ENCODE measurements at regions not wholly inside any gene's neighbourhood (a gene's known extent, or its start where the extent isn't known, plus 50 kb on each side); places are given as distances from the start of the nearest gene placed in this dataset.
A peak's percentile ranks its signal among the peaks of the same experiment; 100 is the strongest.

- DNase-seq (ENCODE audit: low spot score), result no peak
Observed at GRCh38 chr7:42758124-42758523, 153.7 kb downstream of the C7orf25 start.

GRCh38 chr7:42756841-42757240, 155.0 kb downstream of the C7orf25 start:
- no peak for DNase-seq (ENCODE audit: low spot score)

- no peak for DNase-seq (ENCODE audit: low spot score)
Observed at GRCh38 chr7:42753811-42754363, 158.0 kb downstream of the C7orf25 start.

GRCh38 chr7:42753367-42753766, 158.5 kb downstream of the C7orf25 start:
- no peak for DNase-seq (ENCODE audit: low spot score)

- no peak for DNase-seq (ENCODE audit: low spot score)
Observed at GRCh38 chr7:42750172-42750571, 161.7 kb downstream of the C7orf25 start.

GRCh38 chr7:42747044-42747443, 164.8 kb downstream of the C7orf25 start:
- DNase-seq (ENCODE audit: low spot score), result no peak

GRCh38 chr7:42746214-42746613, 165.7 kb downstream of the C7orf25 start:
- peak; percentile 77 for DNase-seq (ENCODE audit: low spot score)

- peak; percentile 29 for DNase-seq (ENCODE audit: low spot score)
Observed at GRCh38 chr7:42745357-42746059, 166.4 kb downstream of the C7orf25 start.

GRCh38 chr7:42744746-42745145, 167.1 kb downstream of the C7orf25 start:
- no peak for DNase-seq (ENCODE audit: low spot score)

GRCh38 chr7:42743077-42743858, 168.6 kb downstream of the C7orf25 start:
- DNase-seq (ENCODE audit: low spot score), result no peak

- DNase-seq (ENCODE audit: low spot score), result no peak
Observed at GRCh38 chr7:42742318-42742717, 169.6 kb downstream of the C7orf25 start.

- no peak for DNase-seq (ENCODE audit: low spot score)
Observed at GRCh38 chr7:42740408-42740807, 171.5 kb downstream of the C7orf25 start.

- DNase-seq (ENCODE audit: low spot score), result no peak
Observed at GRCh38 chr7:42739638-42740037, 172.2 kb downstream of the C7orf25 start.

- peak; percentile 45 for DNase-seq (ENCODE audit: low spot score)
Observed at GRCh38 chr7:42736931-42737330, 174.9 kb downstream of the C7orf25 start.

- no peak for DNase-seq (ENCODE audit: low spot score)
Observed at GRCh38 chr7:42735081-42735480, 176.8 kb downstream of the C7orf25 start.

GRCh38 chr7:42734568-42734967, 177.3 kb downstream of the C7orf25 start:
- DNase-seq (ENCODE audit: low spot score), result no peak

GRCh38 chr7:42733040-42733439, 178.8 kb downstream of the C7orf25 start:
- peak; percentile 21 for DNase-seq (ENCODE audit: low spot score)

- DNase-seq (ENCODE audit: low spot score), result no peak
Observed at GRCh38 chr7:42730586-42730985, 181.3 kb downstream of the C7orf25 start.

- DNase-seq (ENCODE audit: low spot score), result no peak
Observed at GRCh38 chr7:42729053-42729765, 182.7 kb downstream of the C7orf25 start.

- DNase-seq (ENCODE audit: low spot score), result no peak
Observed at GRCh38 chr7:42727451-42727850, 184.4 kb downstream of the C7orf25 start.

GRCh38 chr7:42726066-42726785, 185.6 kb downstream of the C7orf25 start:
- DNase-seq (ENCODE audit: low spot score), result no peak

GRCh38 chr7:42722716-42723115, 189.2 kb downstream of the C7orf25 start:
- no peak for DNase-seq (ENCODE audit: low spot score)

All from SW480 (cell line).